HEK293 (cell line): ENCODE measurements at regions not wholly inside any gene's neighbourhood (a gene's known extent, or its start where the extent isn't known, plus 50 kb on each side); places are given as distances from the start of the nearest gene placed in this dataset.
A peak's percentile ranks its signal among the peaks of the same experiment; 100 is the strongest.

Experiments used
- BCL11B ChIP-seq: fragments of 450-650 bp; formaldehyde crosslinking; IDR thresholded peaks from 2 replicates; pipeline ENCODE4 v1.5.1; 2016; ENCODE audit warnings: low read depth, missing biosample characterization, missing genetic modification characterization
- KLF10 ChIP-seq: fragments of 450-650 bp; IDR thresholded peaks from 2 replicates; pipeline ENCODE4 v1.5.1; 2018; ENCODE audit warnings: missing biosample characterization, mild to moderate bottlenecking, missing genetic modification characterization
- KLF9 ChIP-seq: fragments of 450-650 bp; formaldehyde crosslinking; IDR thresholded peaks from 2 replicates; pipeline ENCODE4 v1.5.1; 2016; ENCODE audit warnings: missing biosample characterization, missing genetic modification characterization, low read depth
- SCRT1 ChIP-seq: fragments of 450-650 bp; formaldehyde crosslinking; IDR thresholded peaks from 2 replicates; pipeline ENCODE4 v1.5.1; 2016; ENCODE audit warnings: missing biosample characterization, missing genetic modification characterization, borderline replicate concordance
- ZBTB17 ChIP-seq: fragments of 450-650 bp; formaldehyde crosslinking; IDR thresholded peaks from 2 replicates; pipeline ENCODE4 v1.5.1; 2016; ENCODE audit warnings: missing biosample characterization, missing genetic modification characterization
- ZFP41 ChIP-seq: fragments of 450-650 bp; formaldehyde crosslinking; IDR thresholded peaks from 2 replicates; pipeline ENCODE4 v1.5.1; 2016; ENCODE audit warnings: missing biosample characterization, missing genetic modification characterization, borderline replicate concordance
- ZNF157 ChIP-seq: fragments of 450-650 bp; formaldehyde crosslinking; IDR thresholded peaks from 2 replicates; pipeline ENCODE4 v1.5.1; 2016; ENCODE audit warnings: missing biosample characterization, missing genetic modification characterization
- ZNF24 ChIP-seq: fragments of 450-650 bp; formaldehyde crosslinking; IDR thresholded peaks from 2 replicates; pipeline ENCODE4 v1.5.1; 2016; ENCODE audit warnings: missing biosample characterization, missing genetic modification characterization
- ZNF335 ChIP-seq: fragments of 450-650 bp; formaldehyde crosslinking; conservative IDR thresholded peaks from 2 replicates; pipeline ENCODE4 v1.5.1; 2016; ENCODE audit warnings: missing biosample characterization, missing genetic modification characterization
- ZNF366 ChIP-seq: fragments of 450-650 bp; formaldehyde crosslinking; conservative IDR thresholded peaks from 2 replicates; pipeline ENCODE4 v1.5.1; 2016; ENCODE audit warnings: missing biosample characterization, missing genetic modification characterization
- ZNF404 ChIP-seq: fragments of 450-650 bp; formaldehyde crosslinking; IDR thresholded peaks from 2 replicates; pipeline ENCODE4 v1.5.1; 2017; ENCODE audit warnings: missing biosample characterization, missing genetic modification characterization
- ZNF433 ChIP-seq: fragments of 450-650 bp; formaldehyde crosslinking; IDR thresholded peaks from 2 replicates; pipeline ENCODE4 v1.5.1; 2016; ENCODE audit warnings: missing biosample characterization, missing genetic modification characterization, low read depth
- ZNF514 ChIP-seq: fragments of 450-650 bp; formaldehyde crosslinking; IDR thresholded peaks from 2 replicates; pipeline ENCODE4 v1.5.1; 2016; ENCODE audit warnings: missing biosample characterization, missing genetic modification characterization
- ZNF544 ChIP-seq: fragments of 450-650 bp; formaldehyde crosslinking; IDR thresholded peaks from 2 replicates; pipeline ENCODE4 v1.5.0; 2017; ENCODE audit warnings: missing biosample characterization, missing genetic modification characterization
- ZNF555 ChIP-seq: fragments of 450-650 bp; formaldehyde crosslinking; conservative IDR thresholded peaks from 2 replicates; pipeline ENCODE4 v1.5.1; 2017; ENCODE audit warnings: missing biosample characterization, mild to moderate bottlenecking, missing genetic modification characterization, inconsistent platforms
- ZNF558 ChIP-seq: fragments of 450-650 bp; formaldehyde crosslinking; IDR thresholded peaks from 2 replicates; pipeline ENCODE4 v1.5.1; 2016; ENCODE audit warnings: missing biosample characterization, missing genetic modification characterization
- ZNF585B ChIP-seq: fragments of 450-650 bp; formaldehyde crosslinking; IDR thresholded peaks from 2 replicates; pipeline ENCODE4 v1.5.1; 2016; ENCODE audit warnings: missing biosample characterization, missing genetic modification characterization
- ZNF600 ChIP-seq: fragments of 450-650 bp; formaldehyde crosslinking; IDR thresholded peaks from 2 replicates; pipeline ENCODE4 v1.5.1; 2016; ENCODE audit warnings: missing biosample characterization, missing genetic modification characterization
- ZNF623 ChIP-seq: fragments of 450-650 bp; formaldehyde crosslinking; IDR thresholded peaks from 2 replicates; pipeline ENCODE4 v1.5.1; 2016; ENCODE audit warnings: missing biosample characterization, missing genetic modification characterization
- ZNF658 ChIP-seq: fragments of 450-650 bp; formaldehyde crosslinking; IDR thresholded peaks from 2 replicates; pipeline ENCODE4; 2016; ENCODE audit warnings: missing biosample characterization, missing genetic modification characterization
- ZNF664 ChIP-seq: fragments of 450-650 bp; formaldehyde crosslinking; IDR thresholded peaks from 2 replicates; pipeline ENCODE4 v1.5.1; 2016; ENCODE audit warnings: missing biosample characterization, missing genetic modification characterization
- ZNF670 ChIP-seq: fragments of 450-650 bp; formaldehyde crosslinking; IDR thresholded peaks from 2 replicates; pipeline ENCODE4 v1.5.1; 2016; ENCODE audit warnings: missing biosample characterization, missing genetic modification characterization, low read depth
- ZNF777 ChIP-seq: fragments of 450-650 bp; formaldehyde crosslinking; IDR thresholded peaks from 2 replicates; pipeline ENCODE4 v1.5.1; 2017; ENCODE audit warnings: missing biosample characterization, missing genetic modification characterization, borderline replicate concordance
- ZNF830 ChIP-seq: fragments of 450-650 bp; IDR thresholded peaks from 2 replicates; pipeline ENCODE4 v1.5.0; 2018; ENCODE audit warnings: missing biosample characterization, missing genetic modification characterization, low read depth, mild to moderate bottlenecking, moderate library complexity
- TF ChIP-seq, protein P1 (sequence below): fragments of 450-650 bp; formaldehyde crosslinking; IDR thresholded peaks from 2 replicates; pipeline ENCODE4 v1.5.1; 2016; ENCODE audit warnings: missing biosample characterization, missing genetic modification characterization
- TF ChIP-seq, protein P2 (sequence below): fragments of 450-650 bp; IDR thresholded peaks from 2 replicates; pipeline ENCODE4 v1.5.1; 2018; ENCODE audit warnings: missing biosample characterization, mild to moderate bottlenecking, missing genetic modification characterization
- TF ChIP-seq, protein P3 (sequence below): fragments of 450-650 bp; formaldehyde crosslinking; IDR thresholded peaks from 2 replicates; pipeline ENCODE4 v1.5.1; 2016; ENCODE audit warnings: missing biosample characterization, missing genetic modification characterization, borderline replicate concordance
- TF ChIP-seq, protein P4 (sequence below): fragments of 450-650 bp; formaldehyde crosslinking; conservative IDR thresholded peaks from 2 replicates; pipeline ENCODE4 v1.5.1; 2016; ENCODE audit warnings: low read depth, missing biosample characterization, missing genetic modification characterization
- TF ChIP-seq, protein P5 (sequence below): fragments of 450-650 bp; formaldehyde crosslinking; IDR thresholded peaks from 2 replicates; pipeline ENCODE4 v1.5.1; 2017; ENCODE audit warnings: missing biosample characterization, missing genetic modification characterization
- TF ChIP-seq, protein P6 (sequence below): IDR thresholded peaks from 2 replicates; pipeline ENCODE4 v1.6.1; 2011; ENCODE audit warnings: mild to moderate bottlenecking, low read depth, low read length, borderline replicate concordance

DNA sequence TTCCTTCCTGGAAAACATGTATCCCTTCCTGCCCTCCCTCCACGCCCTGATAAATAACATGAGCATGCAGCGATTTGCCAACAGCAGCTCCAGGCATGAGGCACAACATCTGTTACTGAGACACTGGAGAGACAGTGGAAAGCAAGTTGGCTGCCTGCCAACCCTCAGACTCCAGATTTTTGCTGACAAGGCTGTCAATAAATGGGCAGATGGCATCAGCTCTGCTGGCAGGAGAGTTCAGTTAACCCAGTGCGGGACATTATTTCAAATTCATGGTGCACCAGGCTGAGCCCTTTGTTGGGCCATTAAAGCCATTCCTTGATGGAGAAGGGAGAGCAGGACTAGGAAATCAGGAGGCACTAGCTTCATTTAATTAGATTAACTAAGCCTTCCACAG is 293.3 kb downstream of the MEX3B start (continued):
- TF ChIP-seq, protein P1, sequence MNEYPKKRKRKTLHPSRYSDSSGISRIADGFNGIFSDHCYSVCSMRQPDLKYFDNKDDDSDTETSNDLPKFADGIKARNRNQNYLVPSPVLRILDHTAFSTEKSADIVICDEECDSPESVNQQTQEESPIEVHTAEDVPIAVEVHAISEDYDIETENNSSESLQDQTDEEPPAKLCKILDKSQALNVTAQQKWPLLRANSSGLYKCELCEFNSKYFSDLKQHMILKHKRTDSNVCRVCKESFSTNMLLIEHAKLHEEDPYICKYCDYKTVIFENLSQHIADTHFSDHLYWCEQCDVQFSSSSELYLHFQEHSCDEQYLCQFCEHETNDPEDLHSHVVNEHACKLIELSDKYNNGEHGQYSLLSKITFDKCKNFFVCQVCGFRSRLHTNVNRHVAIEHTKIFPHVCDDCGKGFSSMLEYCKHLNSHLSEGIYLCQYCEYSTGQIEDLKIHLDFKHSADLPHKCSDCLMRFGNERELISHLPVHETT (tag by site-specific recombination) = no peak
- TF ChIP-seq ZNF777 (no peak), ZNF433 (tag by site-specific recombination) (no peak), ZFP41 (tag by site-specific recombination) (no peak), ZNF555 (no peak), ZNF664 (tag by site-specific recombination) (no peak), ZNF157 (tag by site-specific recombination) (no peak), SCRT1 (tag by site-specific recombination) (no peak), ZNF670 (tag by site-specific recombination) (no peak), BCL11B (tag by site-specific recombination) (no peak), ZNF24 (tag by site-specific recombination) (no peak), ZNF830 (tag by site-specific recombination) (no peak), ZNF335 (tag by site-specific recombination) (no peak), KLF10 (tag by site-specific recombination) (no peak; the same call in 1 of the 2 replicates), ZNF404 (tag by site-specific recombination) (no peak), ZBTB17 (peak; percentile 55), ZNF585B (tag by site-specific recombination) (no peak), ZNF600 (0 out of 2 replicates have a peak, but pooled peaks have one; percentile 32), ZNF544 (tag by site-specific recombination) (peak; percentile 90), ZNF514 (tag by site-specific recombination) (no peak), ZNF366 (tag by site-specific recombination) (peak; percentile 29; the same call in 1 of the 2 replicates), KLF9 (tag by site-specific recombination) (no peak), ZNF658 (tag by site-specific recombination) (no peak), ZNF558 (tag by site-specific recombination) (no peak), ZNF623 (no peak)
- TF ChIP-seq, protein P2, sequence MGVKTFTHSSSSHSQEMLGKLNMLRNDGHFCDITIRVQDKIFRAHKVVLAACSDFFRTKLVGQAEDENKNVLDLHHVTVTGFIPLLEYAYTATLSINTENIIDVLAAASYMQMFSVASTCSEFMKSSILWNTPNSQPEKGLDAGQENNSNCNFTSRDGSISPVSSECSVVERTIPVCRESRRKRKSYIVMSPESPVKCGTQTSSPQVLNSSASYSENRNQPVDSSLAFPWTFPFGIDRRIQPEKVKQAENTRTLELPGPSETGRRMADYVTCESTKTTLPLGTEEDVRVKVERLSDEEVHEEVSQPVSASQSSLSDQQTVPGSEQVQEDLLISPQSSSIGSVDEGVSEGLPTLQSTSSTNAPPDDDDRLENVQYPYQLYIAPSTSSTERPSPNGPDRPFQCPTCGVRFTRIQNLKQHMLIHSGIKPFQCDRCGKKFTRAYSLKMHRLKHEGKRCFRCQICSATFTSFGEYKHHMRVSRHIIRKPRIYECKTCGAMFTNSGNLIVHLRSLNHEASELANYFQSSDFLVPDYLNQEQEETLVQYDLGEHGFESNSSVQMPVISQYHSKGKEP (tag by site-specific recombination) = peak; percentile 84
- TF ChIP-seq, protein P3, sequence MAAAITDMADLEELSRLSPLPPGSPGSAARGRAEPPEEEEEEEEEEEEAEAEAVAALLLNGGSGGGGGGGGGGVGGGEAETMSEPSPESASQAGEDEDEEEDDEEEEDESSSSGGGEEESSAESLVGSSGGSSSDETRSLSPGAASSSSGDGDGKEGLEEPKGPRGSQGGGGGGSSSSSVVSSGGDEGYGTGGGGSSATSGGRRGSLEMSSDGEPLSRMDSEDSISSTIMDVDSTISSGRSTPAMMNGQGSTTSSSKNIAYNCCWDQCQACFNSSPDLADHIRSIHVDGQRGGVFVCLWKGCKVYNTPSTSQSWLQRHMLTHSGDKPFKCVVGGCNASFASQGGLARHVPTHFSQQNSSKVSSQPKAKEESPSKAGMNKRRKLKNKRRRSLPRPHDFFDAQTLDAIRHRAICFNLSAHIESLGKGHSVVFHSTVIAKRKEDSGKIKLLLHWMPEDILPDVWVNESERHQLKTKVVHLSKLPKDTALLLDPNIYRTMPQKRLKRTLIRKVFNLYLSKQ (tag by site-specific recombination) = no peak
- TF ChIP-seq, protein P4, sequence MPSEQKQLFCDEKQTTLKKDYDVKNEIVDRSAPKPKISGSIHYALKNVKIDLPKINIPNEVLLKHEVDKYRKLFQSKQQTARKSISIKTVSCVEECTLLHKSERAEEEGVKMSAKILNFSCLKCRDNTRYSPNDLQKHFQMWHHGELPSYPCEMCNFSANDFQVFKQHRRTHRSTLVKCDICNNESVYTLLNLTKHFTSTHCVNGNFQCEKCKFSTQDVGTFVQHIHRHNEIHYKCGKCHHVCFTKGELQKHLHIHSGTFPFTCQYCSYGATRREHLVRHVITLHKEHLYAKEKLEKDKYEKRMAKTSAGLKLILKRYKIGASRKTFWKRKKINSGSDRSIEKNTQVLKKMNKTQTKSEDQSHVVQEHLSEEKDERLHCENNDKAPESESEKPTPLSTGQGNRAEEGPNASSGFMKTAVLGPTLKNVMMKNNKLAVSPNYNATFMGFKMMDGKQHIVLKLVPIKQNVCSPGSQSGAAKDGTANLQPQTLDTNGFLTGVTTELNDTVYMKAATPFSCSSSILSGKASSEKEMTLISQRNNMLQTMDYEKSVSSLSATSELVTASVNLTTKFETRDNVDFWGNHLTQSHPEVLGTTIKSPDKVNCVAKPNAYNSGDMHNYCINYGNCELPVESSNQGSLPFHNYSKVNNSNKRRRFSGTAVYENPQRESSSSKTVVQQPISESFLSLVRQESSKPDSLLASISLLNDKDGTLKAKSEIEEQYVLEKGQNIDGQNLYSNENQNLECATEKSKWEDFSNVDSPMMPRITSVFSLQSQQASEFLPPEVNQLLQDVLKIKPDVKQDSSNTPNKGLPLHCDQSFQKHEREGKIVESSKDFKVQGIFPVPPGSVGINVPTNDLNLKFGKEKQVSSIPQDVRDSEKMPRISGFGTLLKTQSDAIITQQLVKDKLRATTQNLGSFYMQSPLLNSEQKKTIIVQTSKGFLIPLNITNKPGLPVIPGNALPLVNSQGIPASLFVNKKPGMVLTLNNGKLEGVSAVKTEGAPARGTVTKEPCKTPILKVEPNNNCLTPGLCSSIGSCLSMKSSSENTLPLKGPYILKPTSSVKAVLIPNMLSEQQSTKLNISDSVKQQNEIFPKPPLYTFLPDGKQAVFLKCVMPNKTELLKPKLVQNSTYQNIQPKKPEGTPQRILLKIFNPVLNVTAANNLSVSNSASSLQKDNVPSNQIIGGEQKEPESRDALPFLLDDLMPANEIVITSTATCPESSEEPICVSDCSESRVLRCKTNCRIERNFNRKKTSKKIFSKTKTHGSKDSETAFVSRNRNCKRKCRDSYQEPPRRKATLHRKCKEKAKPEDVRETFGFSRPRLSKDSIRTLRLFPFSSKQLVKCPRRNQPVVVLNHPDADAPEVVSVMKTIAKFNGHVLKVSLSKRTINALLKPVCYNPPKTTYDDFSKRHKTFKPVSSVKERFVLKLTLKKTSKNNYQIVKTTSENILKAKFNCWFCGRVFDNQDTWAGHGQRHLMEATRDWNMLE (tag by site-specific recombination) = no peak
- TF ChIP-seq, protein P5, sequence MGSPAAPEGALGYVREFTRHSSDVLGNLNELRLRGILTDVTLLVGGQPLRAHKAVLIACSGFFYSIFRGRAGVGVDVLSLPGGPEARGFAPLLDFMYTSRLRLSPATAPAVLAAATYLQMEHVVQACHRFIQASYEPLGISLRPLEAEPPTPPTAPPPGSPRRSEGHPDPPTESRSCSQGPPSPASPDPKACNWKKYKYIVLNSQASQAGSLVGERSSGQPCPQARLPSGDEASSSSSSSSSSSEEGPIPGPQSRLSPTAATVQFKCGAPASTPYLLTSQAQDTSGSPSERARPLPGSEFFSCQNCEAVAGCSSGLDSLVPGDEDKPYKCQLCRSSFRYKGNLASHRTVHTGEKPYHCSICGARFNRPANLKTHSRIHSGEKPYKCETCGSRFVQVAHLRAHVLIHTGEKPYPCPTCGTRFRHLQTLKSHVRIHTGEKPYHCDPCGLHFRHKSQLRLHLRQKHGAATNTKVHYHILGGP = peak; percentile 88
- TF ChIP-seq, protein P6, sequence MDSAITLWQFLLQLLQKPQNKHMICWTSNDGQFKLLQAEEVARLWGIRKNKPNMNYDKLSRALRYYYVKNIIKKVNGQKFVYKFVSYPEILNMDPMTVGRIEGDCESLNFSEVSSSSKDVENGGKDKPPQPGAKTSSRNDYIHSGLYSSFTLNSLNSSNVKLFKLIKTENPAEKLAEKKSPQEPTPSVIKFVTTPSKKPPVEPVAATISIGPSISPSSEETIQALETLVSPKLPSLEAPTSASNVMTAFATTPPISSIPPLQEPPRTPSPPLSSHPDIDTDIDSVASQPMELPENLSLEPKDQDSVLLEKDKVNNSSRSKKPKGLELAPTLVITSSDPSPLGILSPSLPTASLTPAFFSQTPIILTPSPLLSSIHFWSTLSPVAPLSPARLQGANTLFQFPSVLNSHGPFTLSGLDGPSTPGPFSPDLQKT = no peak
